NT2/D1 (cell line): ENCODE measurements at regions not wholly inside any gene's neighbourhood (a gene's known extent, or its start where the extent isn't known, plus 50 kb on each side); places are given as distances from the start of the nearest gene placed in this dataset.

Experiments used
- SUZ12 ChIP-seq: IDR thresholded peaks from 2 replicates; pipeline ENCODE4 v1.6.1; 2011; ENCODE audit not compliant: insufficient read length, insufficient read depth; ENCODE audit errors: extremely low read depth
- YY1 ChIP-seq: IDR thresholded peaks from 2 replicates; pipeline ENCODE4 v1.6.1; 2011; ENCODE audit not compliant: insufficient read length, insufficient read depth
- ZNF274 ChIP-seq: IDR thresholded peaks from 2 replicates; pipeline ENCODE4 v1.6.1; 2011; ENCODE audit warnings: mild to moderate bottlenecking, low read depth, low read length

DNA sequence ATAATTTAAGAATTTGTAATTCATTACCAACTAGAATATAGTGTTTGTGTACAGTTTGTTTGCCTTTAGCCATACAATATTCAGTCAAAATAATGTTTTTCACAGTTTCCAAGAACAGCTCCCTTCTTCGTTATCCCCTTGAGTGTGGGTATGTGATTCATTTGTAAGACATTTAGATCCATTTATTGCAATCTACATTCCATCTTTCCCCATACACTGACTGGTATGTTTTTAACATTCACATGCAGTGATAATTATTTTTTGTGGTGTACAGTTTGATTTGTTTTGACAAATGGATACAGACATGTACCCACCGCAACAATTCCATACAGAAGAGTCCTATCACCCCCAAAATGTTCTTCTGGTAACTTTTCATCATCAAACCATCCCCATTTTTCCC lies 589.1 kb upstream of the ADAMTS5 start:
- TF ChIP-seq YY1 (no peak), ZNF274 (no peak), SUZ12 (no peak)
